ENCODE measurements at regions not wholly inside any gene's neighbourhood (a gene's known extent, or its start where the extent isn't known, plus 50 kb on each side); places are given as distances from the start of the nearest gene placed in this dataset.

- TF ChIP-seq, protein P1, sequence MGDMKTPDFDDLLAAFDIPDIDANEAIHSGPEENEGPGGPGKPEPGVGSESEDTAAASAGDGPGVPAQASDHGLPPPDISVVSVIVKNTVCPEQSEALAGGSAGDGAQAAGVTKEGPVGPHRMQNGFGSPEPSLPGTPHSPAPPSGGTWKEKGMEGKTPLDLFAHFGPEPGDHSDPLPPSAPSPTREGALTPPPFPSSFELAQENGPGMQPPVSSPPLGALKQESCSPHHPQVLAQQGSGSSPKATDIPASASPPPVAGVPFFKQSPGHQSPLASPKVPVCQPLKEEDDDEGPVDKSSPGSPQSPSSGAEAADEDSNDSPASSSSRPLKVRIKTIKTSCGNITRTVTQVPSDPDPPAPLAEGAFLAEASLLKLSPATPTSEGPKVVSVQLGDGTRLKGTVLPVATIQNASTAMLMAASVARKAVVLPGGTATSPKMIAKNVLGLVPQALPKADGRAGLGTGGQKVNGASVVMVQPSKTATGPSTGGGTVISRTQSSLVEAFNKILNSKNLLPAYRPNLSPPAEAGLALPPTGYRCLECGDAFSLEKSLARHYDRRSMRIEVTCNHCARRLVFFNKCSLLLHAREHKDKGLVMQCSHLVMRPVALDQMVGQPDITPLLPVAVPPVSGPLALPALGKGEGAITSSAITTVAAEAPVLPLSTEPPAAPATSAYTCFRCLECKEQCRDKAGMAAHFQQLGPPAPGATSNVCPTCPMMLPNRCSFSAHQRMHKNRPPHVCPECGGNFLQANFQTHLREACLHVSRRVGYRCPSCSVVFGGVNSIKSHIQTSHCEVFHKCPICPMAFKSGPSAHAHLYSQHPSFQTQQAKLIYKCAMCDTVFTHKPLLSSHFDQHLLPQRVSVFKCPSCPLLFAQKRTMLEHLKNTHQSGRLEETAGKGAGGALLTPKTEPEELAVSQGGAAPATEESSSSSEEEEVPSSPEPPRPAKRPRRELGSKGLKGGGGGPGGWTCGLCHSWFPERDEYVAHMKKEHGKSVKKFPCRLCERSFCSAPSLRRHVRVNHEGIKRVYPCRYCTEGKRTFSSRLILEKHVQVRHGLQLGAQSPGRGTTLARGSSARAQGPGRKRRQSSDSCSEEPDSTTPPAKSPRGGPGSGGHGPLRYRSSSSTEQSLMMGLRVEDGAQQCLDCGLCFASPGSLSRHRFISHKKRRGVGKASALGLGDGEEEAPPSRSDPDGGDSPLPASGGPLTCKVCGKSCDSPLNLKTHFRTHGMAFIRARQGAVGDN (IDR thresholded peaks at IDR 0.05): no peak
- TF ChIP-seq SPI1 (IDR thresholded peaks at IDR 0.05; ENCODE audit: borderline replicate concordance, insufficient read depth, low read depth, low read length) (no peak), SP1 (IDR thresholded peaks at IDR 0.05; ENCODE audit: low read depth, low read length) (no peak), TAF1 (IDR thresholded peaks at IDR 0.05; ENCODE audit: borderline replicate concordance, low read depth, low read length) (no peak), MYC (IDR thresholded peaks at IDR 0.05; ENCODE audit: insufficient read depth, insufficient read length, insufficient replicate concordance, low read length, severe bottlenecking) (no peak), SREBF2 (IDR thresholded peaks at IDR 0.05; ENCODE audit: low read length) (no peak), NR2C2 (IDR thresholded peaks at IDR 0.05; ENCODE audit: borderline replicate concordance, control insufficient read depth, insufficient read length, low read depth) (no peak)
- TF ChIP-seq, protein P2, sequence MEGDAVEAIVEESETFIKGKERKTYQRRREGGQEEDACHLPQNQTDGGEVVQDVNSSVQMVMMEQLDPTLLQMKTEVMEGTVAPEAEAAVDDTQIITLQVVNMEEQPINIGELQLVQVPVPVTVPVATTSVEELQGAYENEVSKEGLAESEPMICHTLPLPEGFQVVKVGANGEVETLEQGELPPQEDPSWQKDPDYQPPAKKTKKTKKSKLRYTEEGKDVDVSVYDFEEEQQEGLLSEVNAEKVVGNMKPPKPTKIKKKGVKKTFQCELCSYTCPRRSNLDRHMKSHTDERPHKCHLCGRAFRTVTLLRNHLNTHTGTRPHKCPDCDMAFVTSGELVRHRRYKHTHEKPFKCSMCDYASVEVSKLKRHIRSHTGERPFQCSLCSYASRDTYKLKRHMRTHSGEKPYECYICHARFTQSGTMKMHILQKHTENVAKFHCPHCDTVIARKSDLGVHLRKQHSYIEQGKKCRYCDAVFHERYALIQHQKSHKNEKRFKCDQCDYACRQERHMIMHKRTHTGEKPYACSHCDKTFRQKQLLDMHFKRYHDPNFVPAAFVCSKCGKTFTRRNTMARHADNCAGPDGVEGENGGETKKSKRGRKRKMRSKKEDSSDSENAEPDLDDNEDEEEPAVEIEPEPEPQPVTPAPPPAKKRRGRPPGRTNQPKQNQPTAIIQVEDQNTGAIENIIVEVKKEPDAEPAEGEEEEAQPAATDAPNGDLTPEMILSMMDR (IDR thresholded peaks at IDR 0.05 in 2 of 3, conservative IDR thresholded peaks at IDR 0.05 in 1 of 3; ENCODE audit: control insufficient read depth in 2 of 3, extremely low read depth in 1 of 3, insufficient read depth in 1 of 3, low read depth in 3 of 3, low read length in 3 of 3): no peak
Observed at GRCh38 chr4:78004270-78004669, 52.9 kb upstream of the FRAS1 start.

Data from GM12878 (cell line).